ENCODE measurements at regions not wholly inside any gene's neighbourhood (a gene's known extent, or its start where the extent isn't known, plus 50 kb on each side); places are given as distances from the start of the nearest gene placed in this dataset.

GRCh38 chr18:5627776-5628511 lies 84.1 kb upstream of the EPB41L3 start:
- TF ChIP-seq CTCF (IDR thresholded peaks at IDR 0.05; ENCODE audit: unreplicated experiment in 3 of 3) = no peak
- H3K27ac Mint-ChIP-seq = peak overlapping the region in 1 of 3 experiments; percentile 90
- H3K9me3 Mint-ChIP-seq = no peaks in the 10 kb centered on the region
- no peaks in the 10 kb centered on the region for H3K36me3 Mint-ChIP-seq (ENCODE audit: low read depth)
- H3K4me1 Mint-ChIP-seq = no peaks in the 10 kb centered on the region
- peaks cover 31% of the 10 kb centered on the region for H3K27me3 Mint-ChIP-seq (ENCODE audit: low read depth)
- H3K4me3 Mint-ChIP-seq = peak overlapping the region; percentile 81 to 85 (median 85)

GRCh38 chr18:5626130-5626880 lies 82.5 kb upstream of the EPB41L3 start:
- H3K27me3 Mint-ChIP-seq (ENCODE audit: low read depth) = peaks cover 26% of the 10 kb centered on the region
- no peak overlapping the region for H3K27ac Mint-ChIP-seq
- H3K4me3 Mint-ChIP-seq = no peak overlapping the region
- no peaks in the 10 kb centered on the region for H3K4me1 Mint-ChIP-seq
- TF ChIP-seq CTCF (IDR thresholded peaks at IDR 0.05; ENCODE audit: unreplicated experiment in 3 of 3) = no peak
- H3K36me3 Mint-ChIP-seq (ENCODE audit: low read depth) = no peaks in the 10 kb centered on the region
- H3K9me3 Mint-ChIP-seq = no peaks in the 10 kb centered on the region

GRCh38 chr18:5625076-5625475 lies 81.3 kb upstream of the EPB41L3 start:
- Mint-ChIP-seq H3K4me1 (no peaks in the 10 kb centered on the region), H3K27ac (no peak overlapping the region), H3K27me3 (ENCODE audit: low read depth) (peaks cover 23% of the 10 kb centered on the region), H3K4me3 (no peak overlapping the region), H3K9me3 (no peaks in the 10 kb centered on the region), H3K36me3 (ENCODE audit: low read depth) (no peaks in the 10 kb centered on the region)
- no peak for TF ChIP-seq CTCF (IDR thresholded peaks at IDR 0.05; ENCODE audit: unreplicated experiment in 3 of 3)

- Mint-ChIP-seq H3K4me3 (no peak overlapping the region), H3K27ac (no peak overlapping the region), H3K9me3 (no peaks in the 10 kb centered on the region), H3K4me1 (peaks cover 5% of the 10 kb centered on the region), H3K27me3 (ENCODE audit: low read depth) (peaks cover 24% of the 10 kb centered on the region), H3K36me3 (ENCODE audit: low read depth) (no peaks in the 10 kb centered on the region)
- TF ChIP-seq CTCF (IDR thresholded peaks at IDR 0.05; ENCODE audit: unreplicated experiment in 3 of 3) = no peak
Observed at GRCh38 chr18:5622905-5623304, 79.1 kb upstream of the EPB41L3 start.

- H3K27me3 Mint-ChIP-seq (ENCODE audit: low read depth) = peaks cover 28% of the 10 kb centered on the region
- H3K36me3 Mint-ChIP-seq (ENCODE audit: low read depth) = no peaks in the 10 kb centered on the region
- TF ChIP-seq CTCF (IDR thresholded peaks at IDR 0.05; ENCODE audit: unreplicated experiment in 3 of 3) = no peak
- H3K9me3 Mint-ChIP-seq = no peaks in the 10 kb centered on the region
- no peak overlapping the region for H3K27ac Mint-ChIP-seq
- no peak overlapping the region for H3K4me3 Mint-ChIP-seq
- peaks cover 5% of the 10 kb centered on the region for H3K4me1 Mint-ChIP-seq
Observed at GRCh38 chr18:5620289-5620688, 76.5 kb upstream of the EPB41L3 start.
